K562 (cell line): ENCODE measurements at regions not wholly inside any gene's neighbourhood (a gene's known extent, or its start where the extent isn't known, plus 50 kb on each side); places are given as distances from the start of the nearest gene placed in this dataset.

Experiments used
- ATAC-seq: fragments of 200-7000 bp; cut with Tn5 transposase; 3 replicates; pipeline ENCODE4 v1.9.1; 2020; ENCODE audit warnings: moderate library complexity
- BruUV-seq: library from RNA; stranded (reverse); fragments of 400-500 nt; replicated peaks from 2 replicates; lab custom pipeline; 2021; lab: Mats Ljungman, UMichigan
- CTCF ChIA-PET: fragments of 300-600 bp; formaldehyde crosslinking; extraction: SDS; loops from one replicate; lab custom pipeline; 2021; ENCODE audit warnings: low intra/inter-chr PET ratio; lab: Yijun Ruan, JAX
- POLR2A ChIA-PET: fragments of 300-600, 350-650 bp; sonication (Branson Sonifier 250); formaldehyde crosslinking; extraction: SDS; loops from one replicate; lab custom pipeline; 2021; ENCODE audit warnings: antibody characterized with exemption, inconsistent platforms; lab: Yijun Ruan, JAX
- DNase-seq, 4 experiments: peaks; one replicate each; pipeline versions ENCODE4 v3.0.0 to v3.0.0-alpha.2; 2011 to 2018; ENCODE audit warnings: low spot score in 3 of 4, mixed read lengths in 3 of 4; ENCODE audit errors: extremely low read depth in 1 of 4
- FAIRE-seq: peaks from 2 replicates; lab custom pipeline; 2011; peaks lifted over from hg19 to GRCh38; lab: Jason Lieb, UNC
- H2AFZ ChIP-seq: 2 replicates; pipeline ENCODE4 v1.6.0; 2011; ENCODE audit warnings: low read depth, low read length, control low read depth, inconsistent platforms
- H3K27ac ChIP-seq: fragments of 200-600 bp; 3 replicates; pipeline ENCODE4 v1.8.0; 2011; ENCODE audit warnings: low read depth, mild to moderate bottlenecking, control low read depth, inconsistent platforms, low read length, moderate library complexity, mixed read lengths; ENCODE audit errors: extremely low read depth
- H3K27me3 ChIP-seq, 2 experiments: fragments of 300-600 bp in 1 of 2; 2 replicates in 1 of 2; 3 replicates in 1 of 2; pipeline versions ENCODE4 v1.6.0 to v1.8.0; 2011; ENCODE audit warnings: inconsistent platforms in 2 of 2, low read length in 2 of 2, mild to moderate bottlenecking in 1 of 2, mixed read lengths in 1 of 2, moderate library complexity in 1 of 2; ENCODE audit not compliant: control insufficient read depth in 2 of 2, insufficient read depth in 2 of 2
- H3K36me3 ChIP-seq: fragments of 300-600 bp; 3 replicates; pipeline ENCODE4 v1.8.0; 2011; ENCODE audit warnings: mild to moderate bottlenecking, low read length, inconsistent platforms; ENCODE audit not compliant: control insufficient read depth, insufficient read depth
- H3K4me1 ChIP-seq, 2 experiments: fragments of 200-600 bp in 1 of 2; replicated peaks in 1 of 2; 2 replicates in 1 of 2; 3 replicates in 1 of 2; pipeline versions ENCODE4 v1.5.1 to v1.8.0; 2011; ENCODE audit warnings: inconsistent platforms in 2 of 2, low read length in 2 of 2, mild to moderate bottlenecking in 1 of 2, mixed read lengths in 1 of 2, moderate library complexity in 1 of 2; ENCODE audit not compliant: control insufficient read depth in 2 of 2, insufficient read depth in 2 of 2
- H3K4me2 ChIP-seq: 2 replicates; pipeline ENCODE4 v1.6.1; 2011; ENCODE audit warnings: low read length, control low read depth, inconsistent platforms, mixed read lengths; ENCODE audit not compliant: insufficient read depth
- H3K4me3 ChIP-seq: fragments of 200-600 bp; sonication (generic), shearing (Covaris generic); 2 replicates; pipeline ENCODE4 v1.5.1; 2016; ENCODE audit warnings: control low read depth, inconsistent platforms
- H3K79me2 ChIP-seq: fragments of 200-600 bp; 3 replicates; pipeline ENCODE4 v1.8.0; 2011; ENCODE audit warnings: low read length, inconsistent platforms; ENCODE audit not compliant: control insufficient read depth, insufficient read depth
- H3K9ac ChIP-seq, 2 experiments: 2 replicates each; pipeline versions ENCODE4 v1.6.0 to v1.6.1; 2011; ENCODE audit warnings: low read depth in 2 of 2, low read length in 2 of 2, control low read depth in 1 of 2, inconsistent platforms in 1 of 2, mild to moderate bottlenecking in 1 of 2, mixed read lengths in 1 of 2; ENCODE audit not compliant: insufficient read depth in 1 of 2
- H3K9me1 ChIP-seq: one replicate; pipeline ENCODE4 v1.6.0; 2011; ENCODE audit warnings: inconsistent platforms, mild to moderate bottlenecking, low read length, moderate library complexity; ENCODE audit not compliant: control insufficient read depth, insufficient read depth
- H3K9me3 ChIP-seq: replicated peaks from 2 replicates; pipeline ENCODE4 v1.5.1; 2011; ENCODE audit warnings: low read depth, low read length, inconsistent platforms; ENCODE audit not compliant: control insufficient read depth, insufficient read depth
- H4K20me1 ChIP-seq: replicated peaks from 2 replicates; pipeline ENCODE4 v1.6.1; 2011; ENCODE audit warnings: low read length, inconsistent platforms, mixed read lengths; ENCODE audit not compliant: control insufficient read depth, insufficient read depth
- BRF1 ChIP-seq: IDR thresholded peaks from 3 replicates; pipeline ENCODE4 v1.6.1; 2011; ENCODE audit warnings: borderline replicate concordance, mild to moderate bottlenecking; ENCODE audit not compliant: insufficient read length; ENCODE audit errors: extremely low read depth
- CREM ChIP-seq: IDR thresholded peaks from 2 replicates; pipeline ENCODE4 v1.6.1; 2014; ENCODE audit warnings: antibody characterized with exemption, low read depth
- ESRRA ChIP-seq: fragments of 450-650 bp; IDR thresholded peaks from 2 replicates; pipeline ENCODE4 v1.6.1; 2014; ENCODE audit warnings: low read depth, mild to moderate bottlenecking, moderate library complexity, borderline replicate concordance
- HBP1 ChIP-seq: fragments of 450-650 bp; formaldehyde crosslinking; IDR thresholded peaks from 2 replicates; pipeline ENCODE4 v1.4.0; 2022; ENCODE audit warnings: missing genetic modification characterization
- KAT2B ChIP-seq: IDR thresholded peaks from one replicate; pipeline ENCODE4 v1.6.1; 2012; ENCODE audit warnings: low read depth, mild to moderate bottlenecking, control low read depth, inconsistent platforms, low read length, moderate library complexity
- NBN ChIP-seq: fragments of 450-650 bp; IDR thresholded peaks from 2 replicates; pipeline ENCODE4 v1.6.1; 2016; ENCODE audit warnings: low read depth, mild to moderate bottlenecking
- NCOR1 ChIP-seq: fragments of 450-650 bp; IDR thresholded peaks from 2 replicates; pipeline ENCODE4 v1.6.1; 2016; ENCODE audit warnings: mild to moderate bottlenecking, moderate library complexity
- PURB ChIP-seq: sonication (generic); formaldehyde crosslinking; IDR thresholded peaks from 2 replicates; pipeline ENCODE4 v1.9.0; 2021; ENCODE audit warnings: low read depth, mild to moderate bottlenecking, missing genetic modification reagents
- RCOR1 ChIP-seq, 2 experiments: IDR thresholded peaks; 2 replicates each; pipeline ENCODE4 v1.6.1; 2012; ENCODE audit warnings: low read depth in 2 of 2, low read length in 2 of 2, borderline replicate concordance in 1 of 2, improper control_type of control experiment in 1 of 2
- SIRT6 ChIP-seq: IDR thresholded peaks from one replicate; pipeline ENCODE4 v1.6.1; 2012; ENCODE audit warnings: low read depth, mild to moderate bottlenecking, control low read depth, inconsistent platforms, low read length, moderate library complexity
- SIX5 ChIP-seq, 2 experiments: IDR thresholded peaks; 2 replicates each; pipeline ENCODE4 v1.6.1; 2011; ENCODE audit warnings: low read length in 2 of 2, borderline replicate concordance in 1 of 2, low read depth in 1 of 2, mild to moderate bottlenecking in 1 of 2, moderate library complexity in 1 of 2; ENCODE audit not compliant: insufficient read depth in 1 of 2
- USF2 ChIP-seq: sonication (generic); formaldehyde crosslinking; IDR thresholded peaks from 2 replicates; pipeline ENCODE4 v1.5.0; 2020; ENCODE audit warnings: missing genetic modification reagents
- ZBTB7A ChIP-seq: IDR thresholded peaks from 2 replicates; pipeline ENCODE4 v1.6.1; 2011; ENCODE audit warnings: low read depth, mild to moderate bottlenecking, low read length, moderate library complexity, borderline replicate concordance; ENCODE audit not compliant: control insufficient read depth
- ZKSCAN3 ChIP-seq: fragments of 250-450 bp; sonication (Bioruptor Pico); IDR thresholded peaks from 2 replicates; pipeline ENCODE4 v1.4.0; 2020
- ZNF121 ChIP-seq: sonication (generic); formaldehyde crosslinking; conservative IDR thresholded peaks from 2 replicates; pipeline ENCODE4 v1.8.0; 2022; ENCODE audit warnings: missing genetic modification reagents
- ZNF3 ChIP-seq: fragments of 250-450 bp; sonication (Bioruptor Pico); IDR thresholded peaks from 2 replicates; pipeline ENCODE4 v1.5.0; 2021; ENCODE audit warnings: mild to moderate bottlenecking, moderate library complexity
- ZNF445 ChIP-seq: fragments of 250-450 bp; sonication (Bioruptor Pico); IDR thresholded peaks from 2 replicates; pipeline ENCODE4 v1.4.0; 2020; ENCODE audit warnings: low read depth, mild to moderate bottlenecking, moderate library complexity
- WGBS: fragments of 100-300 bp; shearing (Covaris generic); methylation state at CpG from one replicate; pipeline ENCODE4 v1.1.6; 2016; ENCODE audit warnings: low coverage, mixed read lengths; ENCODE audit not compliant: insufficient coverage; ENCODE audit errors: missing lambda C conversion rate; 5-methylcytosine and 5-hydroxymethylcytosine counted together
- in situ Hi-C: fragments of 300-500 bp; cut with MboI; formaldehyde crosslinking; loops from 4 replicates; pipeline ENCODE4 v1.15.0; 2018; ENCODE audit warnings: inconsistent platforms, mixed read lengths
- intact Hi-C: fragments of 100-400 bp; cut with micrococcal nuclease; formaldehyde crosslinking; loops from 2 replicates; pipeline ENCODE4 v1.14.2; 2022
- TF ChIP-seq, protein P1 (sequence below): IDR thresholded peaks from 2 replicates; pipeline ENCODE4 v1.6.1; 2012; ENCODE audit warnings: low read depth, low read length, improper control_type of control experiment, borderline replicate concordance

- ChIA-PET POLR2A (no interaction called here), CTCF (no interaction called here)
- Histone ChIP-seq H3K9ac (no peak overlapping the region), H3K9me3 (no peaks in the 10 kb centered on the region), H3K27me3 (no peaks in the 10 kb centered on the region), H3K4me1 (no peaks in the 10 kb centered on the region), H3K9me1 (no peaks in the 10 kb centered on the region), H3K79me2 (no peaks in the 10 kb centered on the region), H3K4me3 (no peak overlapping the region), H3K27ac (no peak overlapping the region), H2AFZ (no peak overlapping the region), H3K4me2 (no peak overlapping the region), H4K20me1 (no peaks in the 10 kb centered on the region), H3K36me3 (no peaks in the 10 kb centered on the region)
- no peak for FAIRE-seq
- 0% methylated on average over 1 of the region's 1 CpG for WGBS
- no peak for ATAC-seq
- TF ChIP-seq PURB (CRISPR knock-in tag) (no peak), NBN (no peak), ZNF3 (no peak), BRF1 (no peak), NCOR1 (no peak), SIRT6 (no peak), ESRRA (no peak), SIX5 (IDR thresholded peaks at IDR 0.05; ENCODE audit: borderline replicate concordance in 1 of 2, insufficient read depth in 1 of 2, low read depth in 1 of 2, low read length in 2 of 2) (no peak), ZNF121 (CRISPR knock-in tag) (no peak), USF2 (CRISPR knock-in tag) (no peak), ZKSCAN3 (CRISPR knock-in tag) (no peak), RCOR1 (IDR thresholded peaks at IDR 0.05; ENCODE audit: borderline replicate concordance in 1 of 2, low read depth in 2 of 2, low read length in 2 of 2) (no peak), CREM (no peak), ZNF445 (CRISPR knock-in tag) (no peak), KAT2B (no peak), ZBTB7A (no peak), HBP1 (CRISPR knock-in tag) (no peak)
- TF ChIP-seq, protein P1, sequence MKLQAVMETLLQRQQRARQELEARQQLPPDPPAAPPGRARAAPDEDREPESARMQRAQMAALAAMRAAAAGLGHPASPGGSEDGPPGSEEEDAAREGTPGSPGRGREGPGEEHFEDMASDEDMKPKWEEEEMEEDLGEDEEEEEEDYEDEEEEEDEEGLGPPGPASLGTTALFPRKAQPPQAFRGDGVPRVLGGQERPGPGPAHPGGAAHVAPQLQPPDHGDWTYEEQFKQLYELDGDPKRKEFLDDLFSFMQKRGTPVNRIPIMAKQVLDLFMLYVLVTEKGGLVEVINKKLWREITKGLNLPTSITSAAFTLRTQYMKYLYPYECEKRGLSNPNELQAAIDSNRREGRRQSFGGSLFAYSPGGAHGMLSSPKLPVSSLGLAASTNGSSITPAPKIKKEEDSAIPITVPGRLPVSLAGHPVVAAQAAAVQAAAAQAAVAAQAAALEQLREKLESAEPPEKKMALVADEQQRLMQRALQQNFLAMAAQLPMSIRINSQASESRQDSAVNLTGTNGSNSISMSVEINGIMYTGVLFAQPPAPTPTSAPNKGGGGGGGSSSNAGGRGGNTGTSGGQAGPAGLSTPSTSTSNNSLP = no peak
- intact Hi-C loops (no loop called here), in situ Hi-C loops (no loop called here)
- no TSS peak for BruUV-seq
- no peak for DNase-seq
Measured at GRCh38 chr1:99370476-99370875, 106.2 kb downstream of the PLPPR4 start.
